ENCODE measurements at regions not wholly inside any gene's neighbourhood (a gene's known extent, or its start where the extent isn't known, plus 50 kb on each side); places are given as distances from the start of the nearest gene placed in this dataset.

GRCh38 chr14:66426451-66426850 is 59.7 kb upstream of the CCDC196 start:
- no peak for DNase-seq

GRCh38 chr14:66432334-66432733 is 53.8 kb upstream of the CCDC196 start:
- no peak for DNase-seq

- no peak for DNase-seq
Observed at GRCh38 chr14:66434464-66434863, 51.7 kb upstream of the CCDC196 start.

GRCh38 chr14:66435683-66436082 is 50.5 kb upstream of the CCDC196 start:
- DNase-seq = no peak
